HEK293 (cell line): ENCODE measurements at regions not wholly inside any gene's neighbourhood (a gene's known extent, or its start where the extent isn't known, plus 50 kb on each side); places are given as distances from the start of the nearest gene placed in this dataset.

Experiments used
- YY1 ChIP-seq: fragments of 450-650 bp; formaldehyde crosslinking; IDR thresholded peaks from 2 replicates; pipeline ENCODE4 v1.5.1; 2018; ENCODE audit warnings: missing biosample characterization, missing genetic modification characterization
- ZBTB8A ChIP-seq: fragments of 450-650 bp; formaldehyde crosslinking; IDR thresholded peaks from 2 replicates; pipeline ENCODE4 v1.5.1; 2016; ENCODE audit warnings: missing biosample characterization, missing genetic modification characterization
- ZNF211 ChIP-seq: fragments of 450-650 bp; formaldehyde crosslinking; IDR thresholded peaks from 2 replicates; pipeline ENCODE4 v1.5.1; 2016; ENCODE audit warnings: low read depth, missing biosample characterization, missing genetic modification characterization
- ZNF24 ChIP-seq: fragments of 450-650 bp; formaldehyde crosslinking; IDR thresholded peaks from 2 replicates; pipeline ENCODE4 v1.5.1; 2016; ENCODE audit warnings: missing biosample characterization, missing genetic modification characterization
- ZNF530 ChIP-seq: fragments of 450-650 bp; formaldehyde crosslinking; IDR thresholded peaks from 2 replicates; pipeline ENCODE4 v1.5.1; 2016; ENCODE audit warnings: low read depth, missing biosample characterization, missing genetic modification characterization
- ZNF670 ChIP-seq: fragments of 450-650 bp; formaldehyde crosslinking; IDR thresholded peaks from 2 replicates; pipeline ENCODE4 v1.5.1; 2016; ENCODE audit warnings: missing biosample characterization, missing genetic modification characterization, low read depth
- TF ChIP-seq, protein P1 (sequence below): fragments of 450-650 bp; formaldehyde crosslinking; optimal IDR thresholded peaks from 2 replicates; pipeline ENCODE3; 2016; ENCODE audit warnings: missing biosample characterization, mild to moderate bottlenecking, missing genetic modification characterization
- TF ChIP-seq, protein P2 (sequence below): fragments of 450-650 bp; formaldehyde crosslinking; IDR thresholded peaks from 2 replicates; pipeline ENCODE4 v1.5.1; 2016; ENCODE audit warnings: missing biosample characterization, missing genetic modification characterization
- TF ChIP-seq, protein P3 (sequence below): fragments of 450-650 bp; formaldehyde crosslinking; conservative IDR thresholded peaks from 2 replicates; pipeline ENCODE4 v1.5.1; 2016; ENCODE audit warnings: low read depth, missing biosample characterization, missing genetic modification characterization

DNA sequence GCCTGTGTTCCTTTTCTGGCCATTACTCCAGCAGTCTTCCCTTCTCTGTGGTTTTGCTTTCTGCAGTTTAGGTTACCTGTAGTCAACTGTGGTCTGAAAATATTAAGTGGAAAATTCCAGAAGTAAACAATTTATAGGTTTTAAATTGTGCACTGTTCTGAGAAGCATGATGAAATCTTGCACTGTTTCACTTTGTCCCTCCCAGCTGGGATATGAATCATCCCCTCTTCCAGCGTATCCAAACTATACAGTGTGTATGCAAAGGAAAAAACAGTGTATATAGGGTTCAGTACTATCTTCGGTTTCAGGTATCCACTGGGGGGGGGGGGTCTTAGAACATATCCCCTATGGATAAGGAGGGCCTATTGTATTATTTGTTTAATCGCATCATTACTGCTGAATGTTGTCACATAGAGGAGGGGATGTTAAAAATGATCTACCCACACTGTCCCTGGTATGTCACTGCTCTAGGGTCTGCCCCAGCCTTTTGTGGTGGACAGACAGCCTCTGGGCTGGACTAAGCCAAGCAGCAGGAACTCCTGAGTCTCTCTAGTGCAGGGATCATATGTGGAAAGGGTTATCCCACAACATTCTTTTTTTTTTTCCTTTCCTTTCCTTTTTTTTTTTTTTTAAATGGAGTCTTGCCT, 109.1 kb upstream of the MAX start:
- TF ChIP-seq, protein P1, sequence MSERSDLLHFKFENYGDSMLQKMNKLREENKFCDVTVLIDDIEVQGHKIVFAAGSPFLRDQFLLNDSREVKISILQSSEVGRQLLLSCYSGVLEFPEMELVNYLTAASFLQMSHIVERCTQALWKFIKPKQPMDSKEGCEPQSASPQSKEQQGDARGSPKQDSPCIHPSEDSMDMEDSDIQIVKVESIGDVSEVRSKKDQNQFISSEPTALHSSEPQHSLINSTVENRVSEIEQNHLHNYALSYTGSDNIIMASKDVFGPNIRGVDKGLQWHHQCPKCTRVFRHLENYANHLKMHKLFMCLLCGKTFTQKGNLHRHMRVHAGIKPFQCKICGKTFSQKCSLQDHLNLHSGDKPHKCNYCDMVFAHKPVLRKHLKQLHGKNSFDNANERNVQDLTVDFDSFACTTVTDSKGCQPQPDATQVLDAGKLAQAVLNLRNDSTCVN (tag by site-specific recombination): no peak
- no peak for TF ChIP-seq ZNF211 (tag by site-specific recombination)
- TF ChIP-seq, protein P2, sequence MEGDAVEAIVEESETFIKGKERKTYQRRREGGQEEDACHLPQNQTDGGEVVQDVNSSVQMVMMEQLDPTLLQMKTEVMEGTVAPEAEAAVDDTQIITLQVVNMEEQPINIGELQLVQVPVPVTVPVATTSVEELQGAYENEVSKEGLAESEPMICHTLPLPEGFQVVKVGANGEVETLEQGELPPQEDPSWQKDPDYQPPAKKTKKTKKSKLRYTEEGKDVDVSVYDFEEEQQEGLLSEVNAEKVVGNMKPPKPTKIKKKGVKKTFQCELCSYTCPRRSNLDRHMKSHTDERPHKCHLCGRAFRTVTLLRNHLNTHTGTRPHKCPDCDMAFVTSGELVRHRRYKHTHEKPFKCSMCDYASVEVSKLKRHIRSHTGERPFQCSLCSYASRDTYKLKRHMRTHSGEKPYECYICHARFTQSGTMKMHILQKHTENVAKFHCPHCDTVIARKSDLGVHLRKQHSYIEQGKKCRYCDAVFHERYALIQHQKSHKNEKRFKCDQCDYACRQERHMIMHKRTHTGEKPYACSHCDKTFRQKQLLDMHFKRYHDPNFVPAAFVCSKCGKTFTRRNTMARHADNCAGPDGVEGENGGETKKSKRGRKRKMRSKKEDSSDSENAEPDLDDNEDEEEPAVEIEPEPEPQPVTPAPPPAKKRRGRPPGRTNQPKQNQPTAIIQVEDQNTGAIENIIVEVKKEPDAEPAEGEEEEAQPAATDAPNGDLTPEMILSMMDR (tag by site-specific recombination): no peak
- no peak for TF ChIP-seq ZBTB8A
- no peak for TF ChIP-seq ZNF670 (tag by site-specific recombination)
- TF ChIP-seq ZNF530 (tag by site-specific recombination): no peak
- TF ChIP-seq YY1: no peak
- TF ChIP-seq, protein P3, sequence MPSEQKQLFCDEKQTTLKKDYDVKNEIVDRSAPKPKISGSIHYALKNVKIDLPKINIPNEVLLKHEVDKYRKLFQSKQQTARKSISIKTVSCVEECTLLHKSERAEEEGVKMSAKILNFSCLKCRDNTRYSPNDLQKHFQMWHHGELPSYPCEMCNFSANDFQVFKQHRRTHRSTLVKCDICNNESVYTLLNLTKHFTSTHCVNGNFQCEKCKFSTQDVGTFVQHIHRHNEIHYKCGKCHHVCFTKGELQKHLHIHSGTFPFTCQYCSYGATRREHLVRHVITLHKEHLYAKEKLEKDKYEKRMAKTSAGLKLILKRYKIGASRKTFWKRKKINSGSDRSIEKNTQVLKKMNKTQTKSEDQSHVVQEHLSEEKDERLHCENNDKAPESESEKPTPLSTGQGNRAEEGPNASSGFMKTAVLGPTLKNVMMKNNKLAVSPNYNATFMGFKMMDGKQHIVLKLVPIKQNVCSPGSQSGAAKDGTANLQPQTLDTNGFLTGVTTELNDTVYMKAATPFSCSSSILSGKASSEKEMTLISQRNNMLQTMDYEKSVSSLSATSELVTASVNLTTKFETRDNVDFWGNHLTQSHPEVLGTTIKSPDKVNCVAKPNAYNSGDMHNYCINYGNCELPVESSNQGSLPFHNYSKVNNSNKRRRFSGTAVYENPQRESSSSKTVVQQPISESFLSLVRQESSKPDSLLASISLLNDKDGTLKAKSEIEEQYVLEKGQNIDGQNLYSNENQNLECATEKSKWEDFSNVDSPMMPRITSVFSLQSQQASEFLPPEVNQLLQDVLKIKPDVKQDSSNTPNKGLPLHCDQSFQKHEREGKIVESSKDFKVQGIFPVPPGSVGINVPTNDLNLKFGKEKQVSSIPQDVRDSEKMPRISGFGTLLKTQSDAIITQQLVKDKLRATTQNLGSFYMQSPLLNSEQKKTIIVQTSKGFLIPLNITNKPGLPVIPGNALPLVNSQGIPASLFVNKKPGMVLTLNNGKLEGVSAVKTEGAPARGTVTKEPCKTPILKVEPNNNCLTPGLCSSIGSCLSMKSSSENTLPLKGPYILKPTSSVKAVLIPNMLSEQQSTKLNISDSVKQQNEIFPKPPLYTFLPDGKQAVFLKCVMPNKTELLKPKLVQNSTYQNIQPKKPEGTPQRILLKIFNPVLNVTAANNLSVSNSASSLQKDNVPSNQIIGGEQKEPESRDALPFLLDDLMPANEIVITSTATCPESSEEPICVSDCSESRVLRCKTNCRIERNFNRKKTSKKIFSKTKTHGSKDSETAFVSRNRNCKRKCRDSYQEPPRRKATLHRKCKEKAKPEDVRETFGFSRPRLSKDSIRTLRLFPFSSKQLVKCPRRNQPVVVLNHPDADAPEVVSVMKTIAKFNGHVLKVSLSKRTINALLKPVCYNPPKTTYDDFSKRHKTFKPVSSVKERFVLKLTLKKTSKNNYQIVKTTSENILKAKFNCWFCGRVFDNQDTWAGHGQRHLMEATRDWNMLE: peak; percentile 40; the same call in 1 of the 2 replicates
- TF ChIP-seq ZNF24: no peak
